T follicular helper cell (primary cell): ENCODE measurements at regions not wholly inside any gene's neighbourhood (a gene's known extent, or its start where the extent isn't known, plus 50 kb on each side); places are given as distances from the start of the nearest gene placed in this dataset.
"Not testable (repeated sequence)": the region's sequence is repeated elsewhere in the genome, so short reads cannot be mapped to it uniquely, and the experiment has no call there.

Experiments
- DNase-seq: peaks from one replicate; pipeline ENCODE4 v3.0.0-alpha.2; 2020; ENCODE audit warnings: low read depth

DNA sequence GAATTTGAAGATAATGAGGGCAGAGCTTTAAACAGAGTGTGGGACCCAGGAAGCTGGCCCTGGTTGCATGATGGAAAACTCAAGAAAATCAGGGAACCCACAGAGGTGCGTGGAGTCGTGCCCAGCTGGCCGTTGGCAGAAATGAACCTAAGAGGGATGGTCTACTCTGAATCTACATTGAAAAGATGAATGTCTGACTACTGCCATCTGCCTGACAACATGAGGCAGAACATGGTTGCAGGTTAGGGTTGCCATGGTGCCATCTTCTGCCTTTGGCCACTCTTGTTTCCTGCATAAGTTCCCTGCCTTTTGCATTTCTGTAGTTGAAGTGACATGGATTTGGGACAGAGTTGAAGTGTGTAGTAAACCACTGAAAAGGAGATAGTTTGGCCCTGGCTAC is 138.5 kb upstream of the COBL start:
- no peak for DNase-seq

DNA sequence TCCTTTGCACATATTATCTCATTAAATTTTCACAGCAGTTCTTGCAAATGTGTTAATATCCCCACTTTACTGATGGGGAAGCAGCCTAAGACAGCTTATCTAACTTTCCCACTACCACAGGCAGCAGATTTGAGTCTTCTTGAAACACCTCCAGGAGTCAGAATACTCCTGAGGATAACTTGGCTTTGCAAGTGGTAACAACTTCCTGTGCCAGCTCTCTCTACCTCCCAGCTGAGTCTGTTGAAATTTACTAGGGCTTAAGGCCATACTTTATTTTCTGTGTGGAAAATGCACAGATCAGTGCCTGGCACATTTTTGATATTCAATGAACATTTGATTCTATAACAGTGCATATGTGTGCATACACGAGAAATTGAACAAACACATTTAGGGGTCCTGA is 136.1 kb upstream of the COBL start:
- DNase-seq = no peak

DNA sequence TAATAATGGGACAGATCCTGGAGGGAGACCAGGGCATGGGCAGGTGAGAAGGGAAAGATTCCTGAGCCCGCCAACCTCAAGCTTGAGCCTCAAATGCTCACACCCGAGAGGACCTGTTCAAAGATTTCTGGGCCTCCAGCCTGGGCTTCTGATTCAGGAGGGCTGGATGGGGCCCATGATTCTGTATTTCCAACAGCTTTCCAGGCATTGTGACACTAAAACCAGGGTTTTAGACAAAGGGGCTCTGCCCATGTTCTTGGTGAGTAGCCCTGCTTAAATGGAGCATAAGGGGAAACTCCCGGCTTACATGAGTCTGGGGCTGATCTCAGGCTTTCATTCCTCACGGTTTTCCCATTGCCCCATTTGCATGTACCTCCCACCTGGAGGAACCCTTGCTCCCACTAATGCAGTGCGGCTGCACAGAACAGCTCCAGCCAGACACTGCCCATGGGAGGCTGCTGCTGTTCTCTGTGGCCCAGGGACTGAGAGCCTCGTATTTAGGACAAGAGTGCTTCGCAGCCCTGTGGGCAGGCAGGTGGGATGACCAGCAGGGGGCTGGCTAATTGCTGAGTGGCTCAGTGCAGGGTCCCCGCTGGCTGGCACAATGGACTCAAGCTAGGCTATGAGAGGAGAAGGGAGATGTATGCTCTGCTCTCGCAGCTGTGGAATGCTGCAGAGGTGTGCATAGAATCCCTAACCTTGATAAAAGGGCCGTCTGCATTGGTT is 135.3 kb upstream of the COBL start:
- DNase-seq = no peak

DNA sequence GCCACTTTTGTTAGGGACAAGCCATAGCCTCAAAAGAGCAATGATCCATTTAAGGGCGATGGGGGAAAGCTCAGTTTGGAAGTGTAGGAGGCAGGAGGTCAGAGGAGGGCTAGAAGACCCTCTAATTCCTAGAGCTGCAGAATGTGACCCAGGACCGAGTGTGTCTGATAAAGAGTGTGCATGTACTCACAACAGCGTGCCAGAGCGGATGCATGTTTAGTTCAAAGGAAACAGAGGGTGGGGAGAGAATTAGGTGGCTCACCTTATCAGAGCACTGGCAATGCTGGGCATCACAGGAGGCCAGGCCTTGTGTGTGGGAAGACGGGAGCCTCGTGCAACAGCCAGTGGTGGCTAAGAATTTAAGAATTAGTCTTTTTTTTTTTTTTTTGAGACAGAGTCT is 133.9 kb upstream of the COBL start:
- DNase-seq = no peak

DNA sequence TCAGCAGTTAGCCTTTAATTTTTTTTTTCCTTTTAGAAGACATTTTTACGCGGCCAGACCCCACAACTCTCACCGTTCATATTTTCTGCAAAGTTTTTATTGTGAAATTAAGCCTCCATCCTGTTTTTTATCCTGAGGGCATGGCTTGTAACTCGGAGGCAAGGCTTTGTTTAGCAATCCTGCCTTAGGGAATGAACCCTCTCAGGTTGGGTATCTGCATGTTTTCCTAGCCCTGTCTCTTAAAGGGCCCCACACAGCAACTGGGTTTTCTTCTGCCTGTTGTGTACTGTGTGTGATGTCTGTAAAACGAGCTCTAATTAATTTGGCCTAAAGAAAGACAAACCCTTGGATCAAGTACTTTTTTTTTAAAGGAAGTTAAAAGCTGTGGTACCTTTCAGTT is 130.2 kb upstream of the COBL start:
- no peak for DNase-seq

DNA sequence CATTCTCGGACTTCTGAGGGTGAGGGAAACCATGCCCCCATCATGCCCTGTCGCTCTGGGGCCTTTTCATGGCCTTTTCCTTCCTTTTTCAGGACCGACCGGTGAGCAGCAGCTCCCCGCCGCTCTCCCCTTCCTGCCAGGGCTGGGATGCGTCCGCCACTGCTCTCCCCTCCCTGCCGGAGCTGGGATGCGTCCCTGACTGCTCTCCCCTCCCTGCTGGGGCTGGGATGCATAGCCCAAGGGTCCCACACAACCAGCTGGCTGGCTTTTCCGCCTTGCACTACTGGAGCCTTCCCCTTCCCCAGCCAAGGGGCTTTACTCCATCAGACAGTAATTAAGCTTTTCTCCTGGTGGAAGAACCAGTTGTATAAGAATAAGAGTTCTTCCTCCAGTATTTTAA is 129.7 kb upstream of the COBL start:
- no peak for DNase-seq

DNA sequence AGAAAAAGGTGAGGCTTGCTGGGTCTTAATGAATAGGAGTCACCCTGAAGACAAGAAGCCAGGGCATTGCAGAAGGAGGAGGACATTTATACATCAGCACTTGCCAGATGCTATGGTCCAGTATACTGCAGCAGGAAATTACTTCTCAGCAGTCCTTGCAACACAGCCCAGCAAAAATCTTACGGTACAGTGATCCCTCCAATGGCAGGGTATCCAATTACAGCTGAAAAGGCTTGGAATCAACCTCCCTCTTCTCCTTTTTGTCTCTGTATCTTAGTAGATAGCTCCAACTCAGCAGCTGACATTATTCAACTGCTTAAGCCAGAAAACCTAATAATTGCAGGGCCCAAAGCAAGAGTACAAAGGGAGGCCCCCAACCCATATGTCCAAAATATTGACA is 128.3 kb upstream of the COBL start:
- DNase-seq = no peak

DNA sequence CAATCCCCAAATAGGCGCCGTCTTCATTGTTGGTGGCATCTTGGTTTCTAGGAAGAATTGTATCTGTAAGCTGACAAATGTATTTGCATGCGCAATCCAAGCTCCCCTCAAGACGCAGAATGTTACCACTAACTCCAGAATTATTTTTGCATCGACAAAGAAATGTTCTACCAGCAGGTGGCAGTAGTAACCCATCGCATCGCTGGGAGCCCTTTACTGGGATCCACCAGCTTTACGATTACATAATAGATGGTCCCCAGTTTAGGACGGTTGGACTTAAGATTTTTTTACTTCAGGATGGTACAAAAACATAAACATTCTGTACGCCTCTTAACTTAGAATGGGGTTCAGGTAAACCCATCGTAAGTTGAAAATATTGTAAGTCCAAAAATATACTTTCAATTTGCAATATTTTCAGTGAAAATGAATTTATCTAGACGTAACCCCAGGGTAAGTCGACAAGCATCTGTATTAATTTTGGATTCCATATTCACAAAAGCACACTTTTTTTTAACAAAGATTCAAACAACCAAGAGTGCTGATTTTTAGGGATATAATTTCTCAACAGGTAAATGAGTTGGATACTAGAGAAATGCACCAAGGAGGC is 114.0 kb upstream of the COBL start:
- peak; percentile 3 for DNase-seq

DNA sequence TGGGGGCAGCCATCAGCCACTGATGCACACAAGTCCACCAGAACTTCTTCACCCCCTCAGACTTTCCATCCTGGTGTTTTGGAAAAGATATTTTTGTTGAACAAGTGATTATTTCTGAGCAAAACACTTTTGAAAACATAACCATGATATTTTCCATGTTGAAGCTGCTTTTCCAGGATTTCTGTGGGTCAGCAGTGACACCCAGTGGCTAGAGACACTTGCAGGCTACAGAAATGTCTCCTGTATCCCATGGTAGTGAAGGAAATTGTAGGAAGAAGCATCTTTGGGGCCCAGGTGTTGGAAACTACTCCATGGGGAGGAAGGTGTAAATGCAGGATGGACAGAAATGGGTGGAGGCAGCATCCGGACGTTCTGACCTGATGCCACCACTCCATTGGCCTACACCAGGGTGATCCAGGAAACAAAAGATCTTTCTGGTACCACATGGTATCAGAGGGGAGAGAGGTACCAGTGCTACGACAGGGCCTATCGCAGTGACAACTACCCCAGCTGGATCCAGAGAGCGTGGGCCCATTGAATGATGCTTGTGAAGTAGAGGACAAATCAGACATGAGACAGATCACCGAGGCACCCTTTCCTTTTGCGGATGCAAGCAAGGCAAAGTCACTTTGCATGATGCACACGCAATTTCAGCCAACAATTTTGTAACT is 111.7 kb upstream of the COBL start:
- no peak for DNase-seq

DNA sequence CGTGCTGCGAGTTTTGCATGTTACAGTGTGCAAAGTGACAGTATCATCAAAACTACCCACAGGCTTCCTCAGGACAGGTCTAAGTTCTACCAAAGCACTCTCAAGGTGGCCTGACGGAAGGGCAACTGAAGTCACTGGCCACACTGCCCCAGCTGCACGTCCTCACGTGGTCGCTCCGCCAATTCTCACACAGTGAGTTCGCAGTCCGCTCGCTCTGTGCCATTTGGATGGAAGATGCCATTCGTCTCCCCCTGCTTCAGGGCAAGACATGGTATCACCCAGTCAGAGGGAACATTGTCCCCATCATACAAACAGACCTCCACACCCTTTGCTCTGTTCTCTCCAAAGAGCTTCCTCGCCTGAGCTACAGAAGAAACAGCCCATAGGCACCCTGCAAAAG is 109.6 kb upstream of the COBL start:
- no peak for DNase-seq

DNA sequence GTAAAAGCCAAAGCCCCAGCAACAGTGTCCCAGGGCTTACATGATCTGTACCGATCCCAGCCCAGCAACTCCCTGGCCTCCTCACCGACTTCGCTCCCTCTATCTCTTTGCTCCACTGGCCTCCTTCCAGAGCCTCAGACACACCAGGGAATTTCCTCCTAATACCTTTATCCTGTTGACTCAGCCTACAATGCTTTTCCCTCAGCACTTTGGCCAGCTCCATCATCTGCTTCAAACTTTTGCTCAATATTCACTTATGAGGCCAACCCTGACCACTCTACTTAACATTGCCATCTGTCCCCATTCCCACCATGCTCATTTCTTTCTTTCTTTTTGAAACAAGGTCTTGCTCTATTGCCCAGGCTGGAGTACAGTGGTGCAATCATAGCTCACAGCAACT is 93.3 kb upstream of the COBL start:
- DNase-seq = not testable (repeated sequence)

DNA sequence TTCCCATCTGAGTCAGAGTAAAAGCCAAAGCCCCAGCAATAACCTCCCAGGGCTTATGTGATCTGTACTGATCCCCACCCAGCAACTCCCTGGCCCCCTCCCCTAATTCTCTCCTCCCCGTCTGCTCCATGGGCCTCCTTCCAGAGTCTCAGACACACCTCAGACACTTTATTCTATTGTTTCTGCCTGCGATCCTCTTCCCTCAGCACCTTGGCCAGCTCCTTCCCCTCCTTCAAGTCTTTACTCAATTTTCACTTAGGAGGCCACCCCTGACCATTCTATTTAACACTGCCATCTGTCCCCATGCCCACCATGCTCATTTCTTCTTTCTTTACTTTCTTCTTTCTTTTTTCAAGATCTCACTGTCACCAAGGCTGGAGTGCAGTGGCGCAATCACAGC is 81.0 kb upstream of the COBL start:
- DNase-seq = not testable (repeated sequence)

DNA sequence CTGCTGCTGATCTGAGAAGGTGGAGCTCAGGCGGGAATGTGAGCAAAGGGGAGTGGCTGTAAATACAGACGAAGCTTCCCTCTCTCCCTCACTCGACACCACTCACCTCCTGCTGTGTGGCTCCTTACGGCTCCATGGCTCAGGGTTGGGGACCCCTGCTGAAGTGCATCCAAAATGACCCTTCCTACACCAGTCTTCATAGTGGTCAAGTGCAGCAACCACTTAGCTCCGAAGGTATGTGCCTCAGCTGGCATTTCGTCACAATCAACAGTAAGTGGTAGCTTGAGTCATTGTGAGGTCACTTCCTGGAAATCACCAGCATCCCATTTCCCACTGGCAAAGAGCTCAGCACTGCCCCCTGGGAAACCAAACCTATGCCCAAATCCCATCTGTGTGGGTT is 76.4 kb upstream of the COBL start:
- not testable (repeated sequence) for DNase-seq

DNA sequence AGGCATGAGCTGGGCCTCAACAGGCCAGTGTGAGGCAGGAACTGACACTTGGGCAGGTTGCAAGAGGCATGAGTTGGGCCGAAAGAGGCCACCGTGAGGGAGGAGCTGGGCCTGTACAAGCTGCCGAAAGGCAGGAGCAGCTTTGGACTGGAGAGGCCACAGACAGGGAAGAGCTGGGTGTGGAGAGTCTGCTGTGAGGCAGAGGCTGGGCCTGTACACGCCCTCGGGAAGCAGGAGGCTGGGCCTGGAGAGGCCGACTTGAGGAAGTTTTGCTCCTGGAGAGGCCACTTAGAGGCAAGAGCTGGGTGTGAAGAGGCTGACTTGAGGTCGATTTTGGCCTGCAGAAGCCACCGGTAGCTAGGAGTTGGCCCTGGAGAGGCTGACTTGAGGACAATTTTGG is 73.3 kb upstream of the COBL start:
- not testable (repeated sequence) for DNase-seq

DNA sequence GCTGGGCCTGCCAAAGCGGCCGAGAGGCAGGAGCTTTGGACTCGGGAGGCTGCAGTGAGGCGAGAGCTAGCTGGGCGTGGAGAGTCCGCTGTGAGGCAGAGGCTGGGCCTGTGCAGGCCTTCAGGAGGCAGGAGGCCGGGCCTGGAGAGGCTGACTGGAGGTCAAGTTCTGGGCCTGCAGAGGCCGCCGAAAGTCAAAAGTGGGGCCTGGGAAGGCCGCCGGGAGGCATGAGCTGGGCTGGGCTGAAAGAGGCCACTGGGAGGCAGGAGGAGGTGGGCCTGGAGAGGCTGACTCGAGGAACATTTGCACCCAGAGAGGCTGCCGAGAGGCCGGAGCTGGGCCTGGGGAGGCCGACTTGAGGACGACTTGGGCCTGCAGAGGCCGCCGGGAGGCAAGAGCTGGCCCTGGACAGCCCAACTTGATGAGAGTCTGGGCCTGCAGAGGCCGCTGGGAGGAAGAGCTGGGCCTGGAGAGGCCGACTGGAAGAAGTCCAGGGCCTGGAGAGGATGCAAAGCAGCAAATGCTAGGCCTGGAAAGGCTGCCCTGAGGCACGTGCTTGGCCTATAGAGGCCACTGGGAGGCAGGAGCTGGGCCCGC is 72.7 kb upstream of the COBL start:
- DNase-seq = not testable (repeated sequence)

DNA sequence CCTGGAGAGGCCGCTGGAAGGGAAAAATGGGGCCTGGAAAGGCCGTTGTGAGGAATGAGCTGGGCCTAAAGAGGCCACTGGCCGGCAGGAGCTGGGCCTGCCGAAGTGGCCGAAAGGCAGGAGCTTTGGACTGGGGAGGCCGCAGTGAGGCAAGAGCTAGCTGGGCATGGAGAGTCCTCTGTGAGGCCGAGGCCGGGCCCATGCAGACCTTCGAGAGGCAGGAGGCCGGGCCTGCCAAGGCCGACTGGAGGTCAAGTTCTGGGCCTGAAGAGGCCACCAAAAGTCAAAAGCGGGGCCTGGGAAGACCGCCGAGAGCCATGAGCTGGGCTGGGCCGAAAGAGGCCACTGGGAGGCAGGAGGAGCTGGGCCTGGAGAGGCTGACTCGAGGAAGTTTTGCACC is 71.6 kb upstream of the COBL start:
- not testable (repeated sequence) for DNase-seq

DNA sequence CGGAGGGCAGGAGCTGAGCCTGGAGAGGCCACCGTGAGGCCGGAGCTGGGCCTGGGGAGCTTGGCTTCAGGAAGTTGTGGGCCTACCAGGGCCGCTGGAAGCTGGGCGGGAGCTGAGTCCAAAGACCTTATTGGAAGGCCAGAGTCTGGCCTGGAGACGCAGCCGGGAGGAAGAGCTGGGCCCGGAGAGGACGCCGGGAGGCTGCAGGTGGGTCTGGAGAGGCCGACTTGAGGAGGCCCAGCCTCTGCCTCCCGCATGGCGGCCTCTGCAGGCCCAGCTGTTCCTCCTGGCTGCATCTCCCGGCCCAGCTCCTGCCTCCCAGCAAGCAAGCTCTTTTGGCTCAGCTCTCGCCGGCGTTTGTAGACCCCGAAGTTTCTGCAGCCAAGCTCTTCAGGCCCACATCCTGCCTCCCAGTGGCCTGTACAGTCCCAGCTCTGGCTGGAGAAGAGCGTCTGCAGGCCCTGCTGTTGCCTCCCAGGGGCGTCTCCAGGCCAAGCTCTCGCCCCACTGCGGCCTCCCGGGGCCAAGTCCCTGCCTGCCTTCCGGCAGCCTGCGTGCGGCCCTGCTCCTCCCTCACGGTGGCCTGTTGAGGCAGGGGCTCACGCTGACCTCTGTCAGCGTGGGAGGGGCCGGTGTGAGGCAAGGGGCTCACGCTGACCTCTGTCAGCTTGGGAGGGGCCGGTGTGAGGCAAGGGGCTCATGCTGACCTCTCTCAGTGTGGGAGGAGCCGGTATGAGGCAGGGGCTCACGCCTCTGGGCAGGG is 70.4 kb upstream of the COBL start:
- DNase-seq = not testable (repeated sequence)

DNA sequence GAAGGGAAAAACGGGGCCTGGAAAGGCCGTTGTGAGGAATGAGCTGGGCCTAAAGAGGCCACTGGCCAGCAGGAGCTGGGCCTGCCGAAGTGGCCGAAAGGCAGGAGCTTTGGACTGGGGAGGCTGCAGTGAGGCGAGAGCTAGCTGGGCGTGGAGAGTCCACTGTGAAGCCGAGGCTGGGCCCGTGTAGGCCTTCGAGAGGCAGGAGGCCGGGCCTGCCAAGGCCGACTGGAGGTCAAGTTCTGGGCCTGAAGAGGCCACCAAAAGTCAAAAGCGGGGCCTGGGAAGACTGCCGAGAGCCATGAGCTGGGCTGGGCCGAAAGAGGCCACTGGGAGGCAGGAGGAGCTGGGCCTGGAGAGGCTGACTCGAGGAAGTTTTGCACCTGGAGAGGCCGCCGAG is 69.6 kb upstream of the COBL start:
- DNase-seq = not testable (repeated sequence)

DNA sequence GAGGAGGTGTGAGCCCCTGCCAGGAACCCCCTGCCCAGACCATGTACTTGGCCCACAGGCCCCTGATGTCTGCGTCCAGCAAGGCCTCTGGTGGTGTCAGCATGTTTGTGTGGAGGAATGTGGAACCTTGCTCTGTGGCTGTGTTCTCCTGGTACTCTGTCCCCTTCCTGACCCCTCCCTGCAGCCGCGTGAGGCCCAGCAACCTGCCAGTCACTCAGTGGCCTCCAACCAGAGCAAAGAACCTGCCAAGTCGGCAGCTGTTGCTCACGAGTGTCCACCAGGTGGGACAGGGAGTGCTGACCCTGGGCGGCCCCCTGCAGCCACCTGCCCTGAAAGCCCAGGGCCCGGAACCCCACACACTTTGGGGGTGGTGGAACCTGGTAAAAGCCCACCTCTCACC is 65.6 kb upstream of the COBL start:
- DNase-seq = not testable (repeated sequence)

DNA sequence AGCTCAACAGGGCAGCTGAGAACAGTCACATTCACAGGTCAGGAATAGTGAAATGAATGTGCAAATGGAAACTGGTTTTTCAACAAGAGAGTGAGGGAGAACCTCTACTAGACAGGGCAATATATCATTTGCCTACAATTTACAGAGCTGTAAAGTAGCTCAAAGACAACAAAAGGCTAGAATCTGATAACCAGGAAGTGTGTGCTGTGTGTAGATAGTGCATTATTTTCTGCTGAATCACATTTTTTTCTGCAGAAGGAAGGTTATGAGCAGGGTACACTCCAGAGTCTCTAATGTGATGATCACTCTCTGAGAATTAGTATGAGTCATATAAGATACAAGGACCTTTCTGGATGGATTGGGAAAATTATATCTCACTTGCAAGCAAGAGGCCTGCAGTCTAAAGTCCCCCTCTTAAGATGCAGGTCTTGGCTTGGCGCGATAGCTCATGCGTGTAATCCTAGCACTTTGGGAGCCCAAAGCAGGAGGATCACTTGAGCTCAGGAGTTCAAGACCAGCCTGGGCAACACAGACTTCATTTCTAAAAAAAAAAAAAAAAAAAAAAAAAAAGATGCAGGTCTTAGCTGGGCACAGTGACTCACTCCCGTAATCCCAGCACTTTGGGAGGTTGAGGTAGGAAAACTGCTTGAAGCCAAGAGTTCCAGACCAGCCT is 59.9 kb upstream of the COBL start:
- DNase-seq = no peak

DNA sequence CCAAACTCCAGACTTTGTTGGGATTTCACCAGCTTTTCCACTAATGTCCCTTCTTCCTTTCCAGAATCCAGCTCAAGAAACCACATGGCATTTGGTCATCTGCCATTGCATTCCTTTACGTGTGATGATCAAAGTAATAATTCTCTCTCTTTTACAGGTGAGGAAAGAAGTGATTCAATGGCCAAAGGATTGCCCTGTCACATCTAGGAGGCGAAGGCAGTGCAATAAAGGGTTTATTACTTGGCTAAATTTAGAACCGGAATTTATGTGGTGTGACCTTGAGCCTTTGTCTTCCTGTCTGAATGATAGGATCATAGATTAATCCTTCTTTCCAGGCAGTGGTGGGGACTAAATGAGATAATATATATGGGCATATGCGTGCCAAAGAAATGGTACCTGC is 58.3 kb upstream of the COBL start:
- no peak for DNase-seq

DNA sequence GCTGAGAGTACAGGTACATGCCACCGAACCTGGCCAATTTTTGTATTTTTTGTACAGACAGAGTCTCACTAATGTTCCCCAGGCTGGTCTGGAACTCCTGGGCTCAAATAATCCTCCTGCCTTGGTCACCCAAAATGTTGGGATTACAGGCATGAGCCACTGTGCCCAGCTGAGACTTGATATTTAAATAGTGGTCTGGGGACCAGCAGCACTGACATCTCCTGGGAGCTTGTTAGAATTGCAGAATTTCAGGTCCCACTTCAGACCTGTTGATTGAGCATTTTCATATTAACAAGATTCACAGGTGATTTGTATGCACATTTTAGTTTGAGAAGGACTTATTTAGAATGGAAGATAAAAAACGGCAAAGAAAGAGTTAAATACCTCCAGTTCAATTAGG is 57.0 kb upstream of the COBL start:
- not testable (repeated sequence) for DNase-seq
